IMR-90 (cell line): ENCODE measurements at regions not wholly inside any gene's neighbourhood (a gene's known extent, or its start where the extent isn't known, plus 50 kb on each side); places are given as distances from the start of the nearest gene placed in this dataset.

ENCODE experiments used
- ATAC-seq: fragments of 200-7000 bp; cut with Tn5 transposase; 2 replicates; pipeline ENCODE4 v1.9.1; 2020; ENCODE audit warnings: low read depth, mild to moderate bottlenecking, moderate library complexity
- BruUV-seq: library from RNA; stranded (reverse); fragments of 400-500 nt; replicated peaks from 2 replicates; lab custom pipeline; 2021; lab: Mats Ljungman, UMichigan
- CTCF ChIA-PET: fragments of 300-600 bp; formaldehyde crosslinking; extraction: SDS; loops from one replicate; lab custom pipeline; 2021; ENCODE audit warnings: antibody characterized with exemption; lab: Yijun Ruan, JAX
- POLR2A ChIA-PET: fragments of 300-600 bp; sonication (Branson Sonifier 250); formaldehyde crosslinking; loops from one replicate; lab custom pipeline; 2022; ENCODE audit warnings: antibody characterized with exemption; ENCODE audit not compliant: unreplicated experiment; lab: Charles Lee
- DNase-seq: peaks from one replicate; pipeline ENCODE4 v3.0.0; 2013
- H2AFZ ChIP-seq: replicated peaks from 2 replicates; pipeline ENCODE3; 2013; ENCODE audit warnings: low read length, mild to moderate bottlenecking; ENCODE audit not compliant: poor library complexity
- H2AK5ac ChIP-seq: 2 replicates; pipeline ENCODE4 v1.6.1; 2013; ENCODE audit warnings: low read depth, low read length, inconsistent platforms
- H2AK9ac ChIP-seq: replicated peaks from 2 replicates; pipeline ENCODE3; 2013; ENCODE audit warnings: mild to moderate bottlenecking, low read depth, low read length, moderate library complexity; ENCODE audit not compliant: poor library complexity
- H2BK120ac ChIP-seq: 2 replicates; pipeline ENCODE4 v1.6.1; 2013; ENCODE audit warnings: low read depth, low read length, inconsistent platforms
- H2BK15ac ChIP-seq: 3 replicates; pipeline ENCODE4 v1.6.1; 2013; ENCODE audit warnings: low read depth, low read length, inconsistent platforms
- H2BK20ac ChIP-seq: 2 replicates; pipeline ENCODE4 v1.6.1; 2013; ENCODE audit warnings: low read depth, mild to moderate bottlenecking, inconsistent platforms, low read length, moderate library complexity
- H2BK5ac ChIP-seq: 2 replicates; pipeline ENCODE4 v1.6.1; 2013; ENCODE audit warnings: mild to moderate bottlenecking, low read depth, low read length, inconsistent platforms; ENCODE audit not compliant: poor library complexity, severe bottlenecking
- H3K14ac ChIP-seq: replicated peaks from 2 replicates; pipeline ENCODE4 v1.6.1; 2013; ENCODE audit warnings: low read depth, low read length, inconsistent platforms
- H3K18ac ChIP-seq: 2 replicates; pipeline ENCODE4 v1.6.1; 2013; ENCODE audit warnings: low read depth, low read length, control low read depth
- H3K23ac ChIP-seq: 2 replicates; pipeline ENCODE4 v1.6.1; 2013; ENCODE audit warnings: low read depth, low read length, inconsistent platforms
- H3K27ac ChIP-seq: 2 replicates; pipeline ENCODE4 v1.5.1; 2013; ENCODE audit warnings: mild to moderate bottlenecking, control low read depth, low read length; ENCODE audit not compliant: insufficient read depth
- H3K27me3 ChIP-seq: 2 replicates; pipeline ENCODE4 v1.6.1; 2013; ENCODE audit warnings: low read length; ENCODE audit not compliant: control insufficient read depth, insufficient read depth
- H3K36me3 ChIP-seq: 2 replicates; pipeline ENCODE4 v1.6.1; 2013; ENCODE audit warnings: low read length, mixed read lengths; ENCODE audit not compliant: control insufficient read depth, insufficient read depth
- H3K4ac ChIP-seq: 2 replicates; pipeline ENCODE4 v1.6.1; 2013; ENCODE audit warnings: low read depth, low read length, inconsistent platforms
- H3K4me1 ChIP-seq: 2 replicates; pipeline ENCODE4 v1.6.1; 2013; ENCODE audit warnings: low read length, mixed read lengths; ENCODE audit not compliant: control insufficient read depth, insufficient read depth
- H3K4me2 ChIP-seq: 2 replicates; pipeline ENCODE4 v1.6.1; 2013; ENCODE audit warnings: low read depth, mild to moderate bottlenecking, control low read depth, low read length, moderate library complexity
- H3K4me3 ChIP-seq: 2 replicates; pipeline ENCODE4 v1.5.1; 2013; ENCODE audit warnings: low read depth, mild to moderate bottlenecking, control low read depth, low read length, moderate library complexity; ENCODE audit not compliant: insufficient read depth
- H3K56ac ChIP-seq: 2 replicates; pipeline ENCODE4 v1.6.1; 2013; ENCODE audit warnings: low read length, inconsistent platforms; ENCODE audit not compliant: insufficient read depth; ENCODE audit errors: extremely low read depth
- H3K79me1 ChIP-seq, 2 experiments: 2 replicates each; pipeline ENCODE4 v1.6.1; 2013; ENCODE audit warnings: low read length in 2 of 2, inconsistent platforms in 1 of 2, low read depth in 1 of 2
- H3K9ac ChIP-seq: 2 replicates; pipeline ENCODE4 v1.6.1; 2013; ENCODE audit warnings: low read depth, low read length, control low read depth
- H3K9me1 ChIP-seq: 2 replicates; pipeline ENCODE4 v1.6.1; 2013; ENCODE audit warnings: low read length, inconsistent platforms; ENCODE audit not compliant: insufficient read depth
- H3K9me3 ChIP-seq: 2 replicates; pipeline ENCODE4 v1.6.1; 2013; ENCODE audit warnings: low read length; ENCODE audit not compliant: control insufficient read depth, insufficient read depth
- H4K20me1 ChIP-seq: 2 replicates; pipeline ENCODE4 v1.6.1; 2013; ENCODE audit warnings: low read length, inconsistent platforms; ENCODE audit not compliant: insufficient read depth
- H4K5ac ChIP-seq: 2 replicates; pipeline ENCODE4 v1.6.1; 2013; ENCODE audit warnings: mild to moderate bottlenecking, low read depth, low read length, control low read depth
- H4K8ac ChIP-seq, 2 experiments: 2 replicates each; pipeline ENCODE4 v1.6.1; 2013; ENCODE audit warnings: low read depth in 2 of 2, low read length in 2 of 2, control low read depth in 1 of 2, inconsistent platforms in 1 of 2
- H4K91ac ChIP-seq: 2 replicates; pipeline ENCODE4 v1.6.1; 2013; ENCODE audit warnings: low read depth, low read length, inconsistent platforms; ENCODE audit not compliant: insufficient read depth
- CHD1 ChIP-seq: IDR thresholded peaks from 2 replicates; pipeline ENCODE4 v1.6.1; 2012; ENCODE audit warnings: low read depth, low read length, improper control_type of control experiment
- FOS ChIP-seq: fragments of 150-350 bp; IDR thresholded peaks from 2 replicates; pipeline ENCODE4 v1.6.1; 2016; ENCODE audit warnings: low read depth, low read length
- WGBS, 2 experiments: methylation state at CpG; one replicate each; pipeline versions ENCODE4 v1.1.5 to v1.1.7; 2013; ENCODE audit warnings: missing lambda C conversion rate in 2 of 2; ENCODE audit not compliant: insufficient read length in 1 of 2; ENCODE audit errors: extremely low coverage in 2 of 2; 5-methylcytosine and 5-hydroxymethylcytosine counted together
- dilution Hi-C: fragments of 300-500 bp; cut with HindIII; formaldehyde crosslinking; loops from one replicate; pipeline ENCODE4 v1.14.3; 2018; ENCODE audit warnings: low sequenced_read_pairs; ENCODE audit not compliant: unreplicated experiment
- in situ Hi-C: fragments of 300-500 bp; cut with MboI; formaldehyde crosslinking; loops from 3 replicates; pipeline ENCODE4 v1.14.3; 2019; ENCODE audit warnings: low sequenced_read_pairs, inconsistent platforms, mixed read lengths
- intact Hi-C: fragments of 100-400 bp; cut with micrococcal nuclease; formaldehyde crosslinking; loops from 2 replicates; pipeline ENCODE4 v1.10.0; 2022

DNA sequence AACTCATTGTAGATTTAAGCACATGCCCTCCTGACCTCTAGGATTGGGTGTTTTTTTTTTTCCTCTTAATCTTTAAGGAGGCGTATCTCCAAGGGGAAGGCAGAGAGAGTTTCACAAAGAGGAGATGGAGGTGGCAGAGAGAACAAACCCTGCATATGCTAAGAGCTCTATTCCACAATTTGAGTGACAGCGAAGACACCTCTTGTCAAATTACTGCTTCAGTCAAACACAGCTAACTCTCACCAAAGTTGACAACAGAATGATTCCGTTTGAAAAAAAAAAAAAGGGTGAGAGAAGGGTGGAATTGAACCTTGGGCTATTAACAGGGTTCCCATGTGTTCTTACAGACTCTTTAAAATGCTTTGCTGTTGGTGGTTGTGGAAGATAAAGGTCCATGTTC is 112.6 kb downstream of the NXPE2 start:
- Histone ChIP-seq H3K4me2 (no peak overlapping the region), H3K4me1 (no peaks in the 10 kb centered on the region), H2AK5ac (no peak overlapping the region), H3K4ac (no peak overlapping the region), H3K18ac (no peak overlapping the region), H2BK120ac (no peak overlapping the region), H3K23ac (no peak overlapping the region), H3K4me3 (no peak overlapping the region), H3K56ac (no peak overlapping the region), H3K14ac (no peak overlapping the region), H3K9me3 (no peaks in the 10 kb centered on the region), H2AK9ac (no peak overlapping the region), H3K9me1 (no peaks in the 10 kb centered on the region), H2BK5ac (no peak overlapping the region), H3K27me3 (no peaks in the 10 kb centered on the region), H3K9ac (no peak overlapping the region), H2AFZ (no peak overlapping the region), H3K36me3 (no peaks in the 10 kb centered on the region), H2BK15ac (no peak overlapping the region), H4K20me1 (no peaks in the 10 kb centered on the region), H4K5ac (no peak overlapping the region), H2BK20ac (no peak overlapping the region), H3K79me1 (no peaks in the 10 kb centered on the region), H4K91ac (no peak overlapping the region), H4K8ac (no peak overlapping the region), H3K27ac (no peak overlapping the region)
- intact Hi-C loops (no loop called here), dilution Hi-C loops (no loop called here), in situ Hi-C loops (no loop called here)
- DNase-seq (no peak), ATAC-seq (no peak)
- no TSS peak for BruUV-seq
- no CpG with 5 or more reads among the region's 3 CpGs for WGBS, 2 experiments
- ChIA-PET POLR2A (no interaction called here), CTCF (no interaction called here)
- TF ChIP-seq FOS, result no peak
- no peak for TF ChIP-seq CHD1
